Psoas muscle (tissue), 7 donors: ENCODE measurements at regions not wholly inside any gene's neighbourhood (a gene's known extent, or its start where the extent isn't known, plus 50 kb on each side); places are given as distances from the start of the nearest gene placed in this dataset.

Source experiments
- ATAC-seq, 4 donors: fragments of 200-7000 bp; cut with Tn5 transposase; one replicate each; pipeline ENCODE4 v1.9.1; 2020; ENCODE audit warnings: moderate library complexity in 3 of 4, mild to moderate bottlenecking in 2 of 4
- DNase-seq, 2 donors: peaks; one replicate each; pipeline ENCODE4 v3.0.0-alpha.2; 2020
- H3K27ac ChIP-seq: fragments of 200-600 bp; one replicate; pipeline ENCODE4 v1.8.0; 2022
- H3K27me3 ChIP-seq, 3 donors: fragments of 200-600 bp in 1 of 3; one replicate each; pipeline versions ENCODE4 v1.6.1 to v1.8.0; 2013 to 2022; ENCODE audit warnings: low read length in 2 of 3, mild to moderate bottlenecking in 2 of 3, moderate library complexity in 1 of 3; ENCODE audit not compliant: insufficient read depth in 3 of 3
- H3K36me3 ChIP-seq, 2 donors: fragments of 200-600 bp in 1 of 2; one replicate each; pipeline versions ENCODE4 v1.6.1 to v1.8.0; 2013 to 2022; ENCODE audit warnings: low read depth in 1 of 2, mild to moderate bottlenecking in 1 of 2, moderate library complexity in 1 of 2; ENCODE audit not compliant: insufficient read depth in 1 of 2
- H3K4me1 ChIP-seq: fragments of 200-600 bp; one replicate; pipeline ENCODE4 v1.8.0; 2022
- H3K4me3 ChIP-seq: fragments of 200-600 bp; one replicate; pipeline ENCODE4 v1.8.0; 2022; ENCODE audit warnings: mild to moderate bottlenecking
- H3K9me3 ChIP-seq: fragments of 200-600 bp; one replicate; pipeline ENCODE4 v1.8.0; 2022
- WGBS, 3 donors: extraction: QIAGEN DNeasy Blood & Tissue Kit; methylation state at CpG; one replicate each; pipeline versions ENCODE4 v1.1.6 to v1.1.7; 2013; 5-methylcytosine and 5-hydroxymethylcytosine counted together
- intact Hi-C, 2 donors: fragments of 100-400 bp; cut with DNase I; formaldehyde crosslinking; loops; one replicate each; pipeline versions ENCODE4 v1.11.0 to v1.14.2; 2022
- TF ChIP-seq, protein P1 (sequence below): fragments of 200-600 bp; IDR thresholded peaks from one replicate; pipeline ENCODE4 v1.8.0; 2022; ENCODE audit warnings: antibody characterized with exemption
- donor health status: healthy with polysubstance abuse.
- donor health status: DM: no; HTN: no; CAD: no; lungs with moderate emphysema.
- donor health status: Bipolar disorder and iron deficiency.
- donor health status: healthy.
- donor health status: DM: yes; HTN: yes; CAD: no.
- donor health status: DM: no; HTN: no; CAD: no.
- donor health status: DM: yes; HTN: yes; CAD: no.

DNA sequence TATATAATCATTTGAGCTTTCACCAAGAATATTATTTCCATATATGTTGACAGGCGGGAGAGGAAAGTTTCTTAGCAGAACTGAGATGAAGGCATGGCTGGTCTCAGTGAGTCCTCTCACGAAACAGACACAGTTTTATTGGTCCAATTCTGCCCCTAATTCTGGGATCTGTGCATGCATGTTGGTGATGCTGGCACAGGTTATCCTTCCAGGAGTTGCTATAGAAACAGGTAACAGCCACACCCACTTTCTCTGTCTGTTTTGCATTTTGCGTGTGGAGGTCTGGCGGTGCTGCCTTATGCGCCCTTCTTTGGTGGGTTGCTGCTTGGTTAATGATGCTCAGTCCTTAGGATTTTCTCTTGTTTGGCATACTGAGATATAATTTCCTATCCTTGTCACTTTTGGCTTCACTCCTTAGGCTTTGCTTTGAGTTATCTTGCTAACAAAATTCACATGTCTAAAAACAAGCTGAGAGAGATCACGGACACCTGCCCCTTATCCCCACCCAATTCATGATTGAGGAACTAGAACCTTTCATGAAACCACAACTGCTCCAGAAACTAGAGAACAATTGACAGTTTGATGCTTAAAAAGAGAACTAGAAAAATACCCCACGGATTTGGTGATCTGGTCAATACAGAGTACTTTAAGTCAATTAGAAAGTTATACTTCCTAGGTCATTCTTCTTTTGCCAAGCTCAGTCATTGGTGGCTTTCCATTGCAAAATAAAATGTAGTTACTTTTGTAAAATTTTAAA is 189.3 kb downstream of the FAT3 start:
- WGBS, 3 donors, result 90 to 91% (median 90%) methylated on average over 7 of the region's 7 CpGs
- no peak overlapping the region for H3K27ac ChIP-seq
- H3K4me3 ChIP-seq, result no peak overlapping the region
- no peaks in the 10 kb centered on the region for H3K36me3 ChIP-seq
- no peaks in the 10 kb centered on the region for H3K27me3 ChIP-seq
- ATAC-seq, result no peak
- TF ChIP-seq, protein P1, sequence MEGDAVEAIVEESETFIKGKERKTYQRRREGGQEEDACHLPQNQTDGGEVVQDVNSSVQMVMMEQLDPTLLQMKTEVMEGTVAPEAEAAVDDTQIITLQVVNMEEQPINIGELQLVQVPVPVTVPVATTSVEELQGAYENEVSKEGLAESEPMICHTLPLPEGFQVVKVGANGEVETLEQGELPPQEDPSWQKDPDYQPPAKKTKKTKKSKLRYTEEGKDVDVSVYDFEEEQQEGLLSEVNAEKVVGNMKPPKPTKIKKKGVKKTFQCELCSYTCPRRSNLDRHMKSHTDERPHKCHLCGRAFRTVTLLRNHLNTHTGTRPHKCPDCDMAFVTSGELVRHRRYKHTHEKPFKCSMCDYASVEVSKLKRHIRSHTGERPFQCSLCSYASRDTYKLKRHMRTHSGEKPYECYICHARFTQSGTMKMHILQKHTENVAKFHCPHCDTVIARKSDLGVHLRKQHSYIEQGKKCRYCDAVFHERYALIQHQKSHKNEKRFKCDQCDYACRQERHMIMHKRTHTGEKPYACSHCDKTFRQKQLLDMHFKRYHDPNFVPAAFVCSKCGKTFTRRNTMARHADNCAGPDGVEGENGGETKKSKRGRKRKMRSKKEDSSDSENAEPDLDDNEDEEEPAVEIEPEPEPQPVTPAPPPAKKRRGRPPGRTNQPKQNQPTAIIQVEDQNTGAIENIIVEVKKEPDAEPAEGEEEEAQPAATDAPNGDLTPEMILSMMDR, result no peak
- no peak for DNase-seq
- intact Hi-C loops, result no loop called here
- no peaks in the 10 kb centered on the region for H3K4me1 ChIP-seq
- H3K9me3 ChIP-seq, result no peaks in the 10 kb centered on the region

DNA sequence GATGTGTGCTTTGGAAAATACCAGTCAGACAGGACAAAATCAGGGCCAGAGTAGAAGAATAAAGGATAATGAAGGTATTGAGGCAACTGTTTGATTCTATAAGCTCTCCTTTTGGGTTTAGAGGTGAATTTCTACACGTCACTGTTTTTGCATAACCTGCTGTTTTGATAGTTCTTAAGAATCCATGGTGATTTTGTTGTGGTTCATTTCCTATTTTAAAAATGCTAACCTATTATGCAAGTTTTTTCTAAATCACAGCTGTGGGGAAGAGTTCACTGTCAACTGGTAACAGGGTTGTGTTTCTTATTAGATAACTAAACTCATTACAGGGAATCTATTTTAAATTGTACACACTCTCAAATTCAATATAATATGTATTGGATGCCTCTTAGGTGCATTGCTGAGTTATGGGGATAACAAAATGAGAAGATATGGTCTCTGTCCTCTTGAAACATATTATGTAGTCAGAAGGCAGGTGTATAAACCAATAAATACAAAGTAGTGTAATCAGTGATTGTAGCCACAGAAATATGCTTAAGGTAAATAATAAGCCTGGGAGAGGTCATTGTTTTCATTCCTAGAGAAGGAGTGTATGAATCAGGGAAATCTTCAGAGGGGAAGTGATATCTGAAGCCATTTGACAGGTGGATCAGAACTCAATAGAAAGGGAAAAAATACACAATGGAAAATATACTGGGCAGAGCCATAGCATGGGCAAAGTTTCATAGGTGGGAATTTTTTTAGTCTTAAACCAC is 192.5 kb downstream of the FAT3 start:
- Histone ChIP-seq H3K27me3 (no peaks in the 10 kb centered on the region), H3K9me3 (no peaks in the 10 kb centered on the region), H3K4me3 (no peak overlapping the region), H3K36me3 (no peaks in the 10 kb centered on the region), H3K4me1 (no peaks in the 10 kb centered on the region), H3K27ac (no peak overlapping the region)
- DNase-seq (no peak), ATAC-seq (no peak)
- 46 to 72% (median 50%) methylated on average over 1 of the region's 1 CpG for WGBS, 3 donors
- TF ChIP-seq, protein P1, result no peak
- intact Hi-C loops, result no loop called here

DNA sequence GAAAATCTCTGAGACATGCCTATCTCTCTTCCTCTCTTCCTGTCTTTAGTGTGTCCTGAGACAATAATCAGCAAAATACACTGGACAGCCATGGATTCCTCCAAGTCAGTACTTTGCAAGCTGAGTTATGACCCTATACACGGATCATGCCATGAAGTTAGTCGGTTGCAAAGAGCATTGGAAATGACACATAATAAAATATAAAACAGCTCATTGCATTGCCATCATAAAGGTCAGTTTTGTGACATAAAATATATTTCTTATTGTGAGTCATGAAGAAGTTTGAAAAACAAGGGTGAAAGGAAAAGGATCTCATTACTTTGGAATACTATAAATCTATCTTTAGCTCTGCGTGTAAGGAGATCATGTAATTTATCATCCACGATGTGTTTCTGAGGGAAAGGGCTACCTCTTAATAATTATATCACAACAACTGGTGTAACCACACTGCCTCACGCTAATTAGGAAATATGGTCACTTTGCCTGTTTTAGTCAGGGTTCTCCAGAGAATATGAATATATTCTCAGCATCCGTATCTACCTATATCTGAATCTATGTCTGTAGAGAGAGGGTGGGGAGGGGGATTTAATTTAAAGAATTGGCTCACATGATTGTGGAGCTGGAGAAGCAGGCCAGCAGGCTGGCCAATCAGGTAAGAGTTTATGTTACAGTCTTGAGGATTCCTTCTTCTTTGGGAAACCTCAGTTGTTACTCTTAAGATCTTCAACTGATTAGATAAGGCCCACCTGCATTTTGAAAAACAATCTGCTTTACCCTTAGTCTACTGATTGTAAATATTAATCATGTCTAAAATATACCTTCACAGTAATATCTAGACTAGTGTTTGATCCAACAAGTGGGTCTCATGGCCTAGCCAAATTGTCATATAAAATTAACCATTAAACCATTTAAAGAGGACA is 198.8 kb downstream of the FAT3 start:
- Histone ChIP-seq H3K27ac (no peak overlapping the region), H3K36me3 (no peaks in the 10 kb centered on the region), H3K4me3 (no peak overlapping the region), H3K4me1 (no peaks in the 10 kb centered on the region), H3K9me3 (no peaks in the 10 kb centered on the region), H3K27me3 (no peaks in the 10 kb centered on the region)
- intact Hi-C loops, result no loop called here
- TF ChIP-seq, protein P1, result no peak
- WGBS, 3 donors, result 42 to 58% (median 52%) methylated on average over 6 of the region's 6 CpGs
- ATAC-seq (no peak), DNase-seq (no peak)

DNA sequence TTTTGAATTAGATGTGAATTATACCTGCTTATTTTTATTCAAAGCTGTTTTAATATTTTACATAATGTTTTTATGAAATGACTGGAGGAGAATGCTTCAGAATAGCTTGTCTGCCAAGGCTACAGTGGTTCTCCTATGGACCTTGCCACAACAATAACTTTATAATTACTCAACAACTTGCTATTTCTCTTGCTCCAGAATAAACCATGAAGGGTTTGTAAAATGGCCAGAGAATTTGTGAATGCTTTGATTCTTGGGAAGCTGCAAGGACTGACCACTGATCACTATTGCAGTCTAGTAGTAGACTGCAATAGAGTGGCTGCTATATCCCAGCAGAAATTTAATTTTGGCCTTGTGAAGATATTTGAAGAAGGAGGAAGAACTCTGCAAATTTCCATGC is 199.7 kb downstream of the FAT3 start:
- DNase-seq (no peak), ATAC-seq (no peak)
- Histone ChIP-seq H3K4me3 (no peak overlapping the region), H3K4me1 (no peaks in the 10 kb centered on the region), H3K36me3 (no peaks in the 10 kb centered on the region), H3K27ac (no peak overlapping the region), H3K27me3 (no peaks in the 10 kb centered on the region), H3K9me3 (peaks cover under 1% of the 10 kb centered on the region)
- TF ChIP-seq, protein P1, result no peak
- intact Hi-C loops, result no loop called here
